Neural progenitor cell (in vitro differentiated cells): ENCODE measurements at regions not wholly inside any gene's neighbourhood (a gene's known extent, or its start where the extent isn't known, plus 50 kb on each side); places are given as distances from the start of the nearest gene placed in this dataset.

Experiments
- DNase-seq: peaks from one replicate; pipeline ENCODE4 v3.0.0-alpha.2; 2016; ENCODE audit warnings: low spot score
- H2AFZ ChIP-seq: fragments of 200-600 bp; sonication (generic); replicated peaks from 2 replicates; pipeline ENCODE4 v1.6.1; 2016; ENCODE audit warnings: antibody characterized with exemption
- H3F3A ChIP-seq: fragments of 200-600 bp; sonication (generic); 2 replicates; pipeline ENCODE4 v1.6.1; 2016; ENCODE audit warnings: antibody characterized with exemption, low read depth
- H3K27ac ChIP-seq: fragments of 200-600 bp; sonication (generic); 2 replicates; pipeline ENCODE4 v1.5.1; 2016; ENCODE audit warnings: mild to moderate bottlenecking
- H3K27me3 ChIP-seq: fragments of 200-600 bp; sonication (generic); 2 replicates; pipeline ENCODE4 v1.6.1; 2016; ENCODE audit warnings: mild to moderate bottlenecking, moderate library complexity
- H3K36me3 ChIP-seq: fragments of 200-600 bp; sonication (generic); 2 replicates; pipeline ENCODE4 v1.5.1; 2016
- H3K4me1 ChIP-seq: fragments of 200-600 bp; sonication (generic); 2 replicates; pipeline ENCODE4 v1.6.1; 2016; ENCODE audit warnings: mixed run types
- H3K4me2 ChIP-seq: fragments of 200-600 bp; sonication (generic); 2 replicates; pipeline ENCODE4 v1.6.1; 2016
- H3K4me3 ChIP-seq: fragments of 200-600 bp; sonication (generic); 2 replicates; pipeline ENCODE4 v1.5.1; 2016
- H3K79me2 ChIP-seq: fragments of 200-600 bp; sonication (generic); 2 replicates; pipeline ENCODE4 v1.6.1; 2016; ENCODE audit warnings: low read depth
- H3K9ac ChIP-seq: fragments of 200-600 bp; sonication (generic); 2 replicates; pipeline ENCODE4 v1.6.1; 2016
- H3K9me3 ChIP-seq: fragments of 200-600 bp; sonication (generic); 2 replicates; pipeline ENCODE4 v1.5.1; 2016; ENCODE audit warnings: low read depth
- H4K20me1 ChIP-seq: fragments of 200-600 bp; sonication (generic); 2 replicates; pipeline ENCODE4 v1.6.1; 2016; ENCODE audit warnings: low read depth
- H3K27ac Mint-ChIP-seq: 3 replicates; pipeline ENCODE4 v1.8.0; 2021; ENCODE audit warnings: mixed read lengths
- H3K27me3 Mint-ChIP-seq: 2 replicates; pipeline ENCODE4 v1.8.0; 2022; ENCODE audit warnings: low read depth, mild to moderate bottlenecking, inconsistent platforms, moderate library complexity, mixed read lengths; ENCODE audit not compliant: insufficient read depth
- H3K36me3 Mint-ChIP-seq: 3 replicates; pipeline ENCODE4 v1.8.0; 2021; ENCODE audit warnings: mixed read lengths
- H3K4me1 Mint-ChIP-seq: 3 replicates; pipeline ENCODE4 v1.8.0; 2021; ENCODE audit warnings: mixed read lengths
- H3K4me3 Mint-ChIP-seq: 3 replicates; pipeline ENCODE4 v1.8.0; 2021; ENCODE audit warnings: mild to moderate bottlenecking, moderate library complexity, mixed read lengths
- H3K9me3 Mint-ChIP-seq: 3 replicates; pipeline ENCODE4 v1.8.0; 2020; ENCODE audit warnings: mixed read lengths
- EZH2 ChIP-seq: fragments of 200-600 bp; sonication (generic); IDR thresholded peaks from 2 replicates; pipeline ENCODE4 v1.6.1; 2017; ENCODE audit warnings: antibody characterized with exemption, mild to moderate bottlenecking, moderate library complexity
- EZH2phosphoT487 ChIP-seq: fragments of 200-600 bp; sonication (generic); IDR thresholded peaks from 2 replicates; pipeline ENCODE4 v1.6.1; 2017; ENCODE audit warnings: antibody characterized with exemption
- TF ChIP-seq, protein P1 (sequence below): fragments of 200-600 bp; sonication (generic); IDR thresholded peaks from 2 replicates; pipeline ENCODE4 v1.5.1; 2017; ENCODE audit warnings: antibody characterized with exemption, mild to moderate bottlenecking

- no peaks in the 10 kb centered on the region for H3K9me3 ChIP-seq
- Mint-ChIP-seq H3K4me1 (no peaks in the 10 kb centered on the region), H3K27ac (no peak overlapping the region), H3K9me3 (no peaks in the 10 kb centered on the region), H3K27me3 (no peaks in the 10 kb centered on the region), H3K4me3 (no peak overlapping the region), H3K36me3 (no peaks in the 10 kb centered on the region)
- H3K27me3 ChIP-seq: no peaks in the 10 kb centered on the region
- peaks cover 19% of the 10 kb centered on the region for H3K4me1 ChIP-seq
- H3K27ac ChIP-seq: no peak overlapping the region
- H4K20me1 ChIP-seq: no peaks in the 10 kb centered on the region
- H3K9ac ChIP-seq: no peak overlapping the region
- H3K79me2 ChIP-seq: no peaks in the 10 kb centered on the region
- TF ChIP-seq EZH2phosphoT487: no peak
- TF ChIP-seq EZH2: no peak
- TF ChIP-seq, protein P1, sequence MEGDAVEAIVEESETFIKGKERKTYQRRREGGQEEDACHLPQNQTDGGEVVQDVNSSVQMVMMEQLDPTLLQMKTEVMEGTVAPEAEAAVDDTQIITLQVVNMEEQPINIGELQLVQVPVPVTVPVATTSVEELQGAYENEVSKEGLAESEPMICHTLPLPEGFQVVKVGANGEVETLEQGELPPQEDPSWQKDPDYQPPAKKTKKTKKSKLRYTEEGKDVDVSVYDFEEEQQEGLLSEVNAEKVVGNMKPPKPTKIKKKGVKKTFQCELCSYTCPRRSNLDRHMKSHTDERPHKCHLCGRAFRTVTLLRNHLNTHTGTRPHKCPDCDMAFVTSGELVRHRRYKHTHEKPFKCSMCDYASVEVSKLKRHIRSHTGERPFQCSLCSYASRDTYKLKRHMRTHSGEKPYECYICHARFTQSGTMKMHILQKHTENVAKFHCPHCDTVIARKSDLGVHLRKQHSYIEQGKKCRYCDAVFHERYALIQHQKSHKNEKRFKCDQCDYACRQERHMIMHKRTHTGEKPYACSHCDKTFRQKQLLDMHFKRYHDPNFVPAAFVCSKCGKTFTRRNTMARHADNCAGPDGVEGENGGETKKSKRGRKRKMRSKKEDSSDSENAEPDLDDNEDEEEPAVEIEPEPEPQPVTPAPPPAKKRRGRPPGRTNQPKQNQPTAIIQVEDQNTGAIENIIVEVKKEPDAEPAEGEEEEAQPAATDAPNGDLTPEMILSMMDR: no peak
- H3K36me3 ChIP-seq: no peaks in the 10 kb centered on the region
- no peak overlapping the region for H3K4me2 ChIP-seq
- no peak for DNase-seq
- H3F3A ChIP-seq: no peaks in the 10 kb centered on the region
- H2AFZ ChIP-seq: no peak overlapping the region
- H3K4me3 ChIP-seq: no peak overlapping the region
These were observed 379.3 kb downstream of the BCL11A start for GRCh38 chr2:60174146-60174545.

DNA sequence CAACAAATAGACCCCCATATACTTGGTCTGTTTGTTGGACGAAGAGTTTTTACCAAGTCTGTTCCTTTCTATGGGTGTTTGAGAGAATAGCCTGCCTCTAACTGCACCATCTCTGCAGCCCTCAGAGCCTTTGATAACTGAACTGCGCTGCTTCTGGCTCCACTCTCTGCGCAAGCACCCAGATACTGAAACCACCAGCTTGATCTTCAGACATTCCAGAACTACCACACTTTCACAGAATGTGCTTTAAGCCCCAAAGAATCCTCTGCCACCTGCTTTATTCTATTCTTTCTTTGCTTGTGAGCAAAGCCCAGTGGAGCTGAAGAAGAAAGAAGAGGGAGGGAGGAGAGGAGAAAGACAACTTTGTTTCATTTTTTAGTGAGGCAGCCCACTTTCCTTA is 380.7 kb downstream of the BCL11A start:
- no peak overlapping the region for H3K4me3 ChIP-seq

DNA sequence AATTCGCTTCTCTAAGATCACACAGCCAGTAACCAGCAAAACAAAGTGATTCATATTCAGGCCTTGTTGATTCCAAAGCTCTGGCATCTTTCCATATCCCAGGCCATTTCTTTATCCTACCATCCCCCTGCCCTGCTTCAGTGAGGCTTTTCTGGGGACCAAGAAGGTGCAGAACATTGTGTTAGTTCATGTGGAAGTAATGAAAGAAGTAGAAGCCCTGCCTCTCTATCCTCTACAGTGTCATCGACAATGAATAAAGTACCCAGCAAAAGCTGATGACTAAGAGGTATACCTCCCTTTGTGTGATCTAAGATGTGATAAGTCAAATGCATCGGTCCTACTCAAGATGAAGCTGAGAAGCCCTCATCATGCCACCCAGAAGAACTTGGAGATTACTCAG is 383.2 kb downstream of the BCL11A start:
- no peaks in the 10 kb centered on the region for H3K79me2 ChIP-seq
- peaks cover 4% of the 10 kb centered on the region for H3K27me3 Mint-ChIP-seq
- H3K4me1 Mint-ChIP-seq: no peaks in the 10 kb centered on the region
- no peak overlapping the region for H3K9ac ChIP-seq
- no peak for TF ChIP-seq EZH2
- TF ChIP-seq EZH2phosphoT487: no peak
- TF ChIP-seq, protein P1: no peak
- H3K4me3 ChIP-seq: no peak overlapping the region
- H3K36me3 ChIP-seq: no peaks in the 10 kb centered on the region
- no peak for DNase-seq
- no peaks in the 10 kb centered on the region for H4K20me1 ChIP-seq
- no peaks in the 10 kb centered on the region for H3F3A ChIP-seq
- H3K9me3 Mint-ChIP-seq: no peaks in the 10 kb centered on the region
- H3K27ac ChIP-seq: no peak overlapping the region
- H3K4me1 ChIP-seq: peaks cover 23% of the 10 kb centered on the region
- peak overlapping the region; percentile 38 for H3K4me2 ChIP-seq
- peak overlapping the region; percentile 26 for H2AFZ ChIP-seq
- H3K9me3 ChIP-seq: no peaks in the 10 kb centered on the region
- H3K27me3 ChIP-seq: no peaks in the 10 kb centered on the region
- no peak overlapping the region for H3K27ac Mint-ChIP-seq
- no peak overlapping the region for H3K4me3 Mint-ChIP-seq
- no peaks in the 10 kb centered on the region for H3K36me3 Mint-ChIP-seq

More for the DNA sequence above, 380.7 kb downstream of the BCL11A start:
- DNase-seq: peak; percentile 31
- Histone ChIP-seq H4K20me1 (no peaks in the 10 kb centered on the region), H3K36me3 (no peaks in the 10 kb centered on the region), H3K4me2 (peak overlapping the region; percentile 32), H3F3A (no peaks in the 10 kb centered on the region), H2AFZ (no peak overlapping the region), H3K9ac (no peak overlapping the region), H3K27ac (no peak overlapping the region), H3K79me2 (no peaks in the 10 kb centered on the region), H3K9me3 (no peaks in the 10 kb centered on the region), H3K4me1 (peaks cover 19% of the 10 kb centered on the region), H3K27me3 (no peaks in the 10 kb centered on the region)
- no peaks in the 10 kb centered on the region for H3K36me3 Mint-ChIP-seq
- no peak overlapping the region for H3K4me3 Mint-ChIP-seq
- H3K27me3 Mint-ChIP-seq: peaks cover 2% of the 10 kb centered on the region
- no peaks in the 10 kb centered on the region for H3K4me1 Mint-ChIP-seq
- TF ChIP-seq EZH2phosphoT487 (no peak), EZH2 (no peak)
- TF ChIP-seq, protein P1: no peak
- H3K27ac Mint-ChIP-seq: no peak overlapping the region
- no peaks in the 10 kb centered on the region for H3K9me3 Mint-ChIP-seq

- Histone ChIP-seq H3K79me2 (no peaks in the 10 kb centered on the region), H3K27me3 (no peaks in the 10 kb centered on the region), H3K4me1 (peaks cover 24% of the 10 kb centered on the region), H3K4me3 (no peak overlapping the region), H3K9ac (no peak overlapping the region), H3K9me3 (no peaks in the 10 kb centered on the region), H3K4me2 (no peak overlapping the region), H2AFZ (no peak overlapping the region), H3F3A (no peaks in the 10 kb centered on the region), H3K36me3 (no peaks in the 10 kb centered on the region), H3K27ac (no peak overlapping the region), H4K20me1 (no peaks in the 10 kb centered on the region)
- H3K9me3 Mint-ChIP-seq: no peaks in the 10 kb centered on the region
- H3K4me1 Mint-ChIP-seq: peaks cover 2% of the 10 kb centered on the region
- TF ChIP-seq EZH2 (no peak), EZH2phosphoT487 (no peak)
- TF ChIP-seq, protein P1: no peak
- no peaks in the 10 kb centered on the region for H3K36me3 Mint-ChIP-seq
- H3K27me3 Mint-ChIP-seq: peaks cover 4% of the 10 kb centered on the region
- H3K4me3 Mint-ChIP-seq: no peak overlapping the region
- DNase-seq: no peak
- no peak overlapping the region for H3K27ac Mint-ChIP-seq
These were observed 385.2 kb downstream of the BCL11A start for GRCh38 chr2:60168247-60168646.
